GM12892 (cell line): ENCODE measurements at regions not wholly inside any gene's neighbourhood (a gene's known extent, or its start where the extent isn't known, plus 50 kb on each side); places are given as distances from the start of the nearest gene placed in this dataset.

Experiments used
- DNase-seq: peaks from one replicate; pipeline ENCODE4 v3.0.0; 2011; ENCODE audit not compliant: insufficient read length
- FAIRE-seq: peaks from 2 replicates; lab custom pipeline; 2011; peaks lifted over from hg19 to GRCh38; lab: Jason Lieb, UNC
- POLR2A ChIP-seq: IDR thresholded peaks from 2 replicates; pipeline ENCODE4 v1.6.1; 2011; ENCODE audit warnings: low read depth, low read length, control low read depth
- POLR2AphosphoS5 ChIP-seq: IDR thresholded peaks from 2 replicates; pipeline ENCODE4 v1.6.1; 2011; ENCODE audit warnings: low read depth, low read length, control low read depth
- TAF1 ChIP-seq: IDR thresholded peaks from 2 replicates; pipeline ENCODE4 v1.6.1; 2011; ENCODE audit warnings: low read depth, mild to moderate bottlenecking, control low read depth, low read length, borderline replicate concordance

DNA sequence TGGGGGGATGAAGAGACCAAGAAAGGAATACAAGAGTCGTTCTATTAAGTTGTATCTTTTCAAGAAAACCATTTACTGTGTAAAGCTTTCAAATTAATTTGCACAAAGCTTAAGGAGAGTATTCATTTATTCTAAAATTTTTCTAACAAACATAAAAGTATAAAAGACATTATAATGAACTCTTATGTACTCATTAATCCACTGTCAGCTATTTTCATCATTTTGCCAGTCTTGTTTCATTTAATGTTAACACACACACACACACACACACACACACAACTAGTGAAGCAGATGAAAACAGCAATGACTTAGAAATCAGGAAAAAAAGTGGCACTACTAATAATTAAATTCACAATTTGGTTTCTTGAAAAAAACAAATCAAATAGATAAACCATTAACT lies 176.7 kb downstream of the TLE1 start:
- DNase-seq (no peak), FAIRE-seq (no peak)
- no peak for TF ChIP-seq POLR2A
- TF ChIP-seq TAF1 = no peak
- TF ChIP-seq POLR2AphosphoS5 = no peak

DNA sequence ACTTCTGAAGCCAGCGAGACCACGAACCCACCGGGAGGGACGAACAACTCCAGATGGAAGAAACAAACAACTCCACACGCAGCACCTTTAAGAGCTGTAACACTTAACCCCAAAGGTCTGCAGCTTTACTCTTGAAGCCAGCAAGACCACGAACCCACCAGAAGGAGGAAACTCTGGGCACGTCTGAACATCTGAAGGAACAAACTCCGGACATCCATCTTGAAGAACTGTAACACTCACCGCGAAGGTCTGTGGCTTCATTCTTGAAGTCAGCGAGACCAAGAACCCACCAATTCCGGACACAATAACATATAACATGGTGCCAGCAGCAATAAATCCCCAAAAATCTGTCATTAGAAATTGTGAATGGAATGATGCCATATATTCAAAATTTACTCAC lies 180.9 kb downstream of the TLE1 start:
- DNase-seq (no peak), FAIRE-seq (no peak)
- TF ChIP-seq POLR2A (no peak), TAF1 (no peak), POLR2AphosphoS5 (no peak)

- no peak for TF ChIP-seq TAF1
- no peak for TF ChIP-seq POLR2AphosphoS5
- TF ChIP-seq POLR2A = no peak
- DNase-seq = no peak
- FAIRE-seq = no peak
Measured at GRCh38 chr9:81506941-81507864, 182.1 kb downstream of the TLE1 start.

- no peak for DNase-seq
- no peak for FAIRE-seq
- TF ChIP-seq POLR2A (no peak), TAF1 (no peak), POLR2AphosphoS5 (no peak)
Measured at GRCh38 chr9:81499594-81499993, 189.8 kb downstream of the TLE1 start.

- TF ChIP-seq TAF1 (no peak), POLR2AphosphoS5 (no peak), POLR2A (no peak)
- FAIRE-seq = no peak
- no peak for DNase-seq
Measured at GRCh38 chr9:81499021-81499454, 190.3 kb downstream of the TLE1 start.

- DNase-seq = no peak
- no peak for FAIRE-seq
- TF ChIP-seq TAF1 (no peak), POLR2A (no peak), POLR2AphosphoS5 (no peak)
Measured at GRCh38 chr9:81498576-81498975, 190.8 kb downstream of the TLE1 start.

DNA sequence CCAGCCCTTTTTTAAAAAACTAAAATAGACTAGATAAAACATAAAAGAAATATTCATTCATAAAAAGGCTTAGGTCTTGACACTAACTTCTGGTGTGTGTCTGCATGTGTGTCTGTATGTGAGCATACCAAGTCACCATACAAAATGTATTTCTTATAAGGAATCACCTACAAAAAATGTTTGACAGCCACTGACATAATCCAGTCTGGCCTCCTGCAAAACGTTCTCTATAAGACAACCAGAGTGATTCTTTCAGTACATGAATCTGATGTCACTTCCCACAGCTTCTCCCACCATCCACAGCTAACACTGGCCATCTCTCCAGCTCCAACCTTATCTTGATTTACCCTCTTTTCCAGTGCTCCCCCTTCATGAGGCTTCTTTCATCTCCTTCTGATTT lies 192.3 kb downstream of the TLE1 start:
- FAIRE-seq (no peak), DNase-seq (no peak)
- no peak for TF ChIP-seq POLR2AphosphoS5
- no peak for TF ChIP-seq TAF1
- TF ChIP-seq POLR2A = no peak

DNA sequence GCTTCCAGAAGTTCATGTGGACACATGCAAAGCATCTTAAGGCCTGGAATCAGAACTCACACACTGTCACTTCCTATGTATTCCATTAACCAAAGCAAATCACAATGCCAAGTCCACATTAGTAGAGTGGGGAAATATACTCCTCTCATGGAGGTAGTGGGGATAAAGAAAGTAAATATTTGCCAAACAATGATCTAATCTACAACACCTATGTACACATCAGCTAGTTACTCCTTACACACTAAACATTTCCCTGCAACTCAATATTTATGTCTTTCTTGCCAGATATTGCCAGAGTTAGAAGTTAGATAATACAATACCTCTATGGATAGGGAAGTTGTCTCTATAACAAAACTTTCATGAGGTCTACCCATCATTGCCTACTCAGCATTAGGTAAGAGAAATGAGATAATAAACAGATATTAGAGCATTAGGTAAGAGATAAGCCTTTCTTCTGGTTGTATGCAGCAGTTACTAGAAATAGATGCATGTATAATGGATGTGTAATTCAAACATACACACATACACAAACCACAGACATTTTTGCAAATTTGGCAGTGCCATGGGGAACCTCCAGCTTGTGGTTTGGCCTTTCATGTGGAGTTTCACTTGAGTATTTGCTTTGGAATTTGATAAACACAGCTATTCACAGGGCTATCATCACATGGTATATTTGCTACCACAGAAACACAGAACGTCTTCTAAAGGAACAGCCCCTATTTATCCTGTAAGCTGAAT lies 196.5 kb downstream of the TLE1 start:
- TF ChIP-seq TAF1 = no peak
- TF ChIP-seq POLR2AphosphoS5 = no peak
- no peak for TF ChIP-seq POLR2A
- FAIRE-seq (no peak), DNase-seq (no peak)

DNA sequence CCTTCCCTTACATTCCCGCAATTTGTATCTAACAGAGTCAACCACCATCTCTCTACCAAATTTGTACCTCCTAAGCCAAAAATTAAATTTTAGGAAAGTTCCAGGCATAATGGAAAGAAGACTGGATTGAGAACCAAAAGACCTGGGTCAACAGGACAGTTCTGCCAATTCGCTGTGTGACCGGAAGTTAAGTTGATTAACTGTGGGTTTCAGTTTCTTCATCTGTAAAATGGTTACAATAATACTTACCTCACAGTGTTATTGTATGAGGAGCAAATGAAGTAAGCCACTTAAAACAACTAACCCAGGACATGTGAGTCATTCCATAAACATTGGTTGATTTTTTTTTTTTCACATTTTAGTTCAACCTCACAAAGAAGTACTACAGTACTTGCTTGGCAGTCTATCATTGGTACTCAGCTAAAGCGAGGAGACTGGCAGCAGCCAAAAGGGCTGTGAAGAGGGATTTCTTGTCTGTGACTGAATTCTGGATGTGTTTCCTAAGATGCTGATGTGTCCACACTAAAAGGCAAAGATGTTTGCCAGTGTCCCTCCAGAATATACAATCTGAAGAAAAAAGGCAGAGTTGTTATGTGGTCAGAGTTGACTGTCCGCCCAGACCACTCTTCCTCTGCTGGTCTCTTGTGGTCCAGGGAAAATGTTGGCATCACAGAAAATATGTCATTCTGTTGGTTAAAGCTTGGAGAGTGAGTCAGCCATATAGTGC lies 198.6 kb downstream of the TLE1 start:
- DNase-seq = no peak
- FAIRE-seq = no peak
- no peak for TF ChIP-seq TAF1
- no peak for TF ChIP-seq POLR2A
- no peak for TF ChIP-seq POLR2AphosphoS5

DNA sequence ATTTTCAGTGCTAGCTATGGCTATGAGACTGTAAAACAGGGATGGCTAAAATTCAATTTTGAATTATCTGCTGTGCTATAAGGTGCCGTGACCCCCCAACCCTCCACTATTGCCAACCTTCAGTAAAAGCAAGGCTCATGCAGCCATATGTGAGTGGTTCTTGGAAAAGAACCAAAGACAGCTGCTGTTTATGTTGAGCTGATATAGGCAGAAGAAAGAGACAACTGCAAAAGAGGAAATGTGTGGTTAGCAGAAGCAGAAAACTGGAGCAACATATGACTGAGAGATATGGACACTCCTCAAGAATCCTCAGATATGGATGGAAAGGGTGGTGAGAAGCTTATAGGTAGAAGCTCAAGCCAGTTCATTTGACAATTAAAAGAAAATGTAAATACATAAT lies 200.3 kb downstream of the TLE1 start:
- no peak for TF ChIP-seq POLR2AphosphoS5
- no peak for TF ChIP-seq POLR2A
- TF ChIP-seq TAF1 = no peak
- FAIRE-seq (no peak), DNase-seq (no peak)

- FAIRE-seq (no peak), DNase-seq (no peak)
- TF ChIP-seq POLR2A (no peak), POLR2AphosphoS5 (no peak), TAF1 (no peak)
Measured at GRCh38 chr9:81480828-81481604, 208.3 kb downstream of the TLE1 start.
